HG03139 (cell line): ENCODE measurements at regions not wholly inside any gene's neighbourhood (a gene's known extent, or its start where the extent isn't known, plus 50 kb on each side); places are given as distances from the start of the nearest gene placed in this dataset.
"Not testable (repeated sequence)": the region's sequence is repeated elsewhere in the genome, so short reads cannot be mapped to it uniquely, and the experiment has no call there.

ENCODE experiments used
- ATAC-seq: cut with Tn5 transposase; IDR thresholded peaks from one replicate; pipeline ENCODE4 v1.9.1; 2021; ENCODE audit not compliant: unreplicated experiment

GRCh38 chr10:121131014-121131413, 279.9 kb downstream of the WDR11 start:
- no peak for ATAC-seq

- no peak for ATAC-seq
These were observed 280.5 kb downstream of the WDR11 start for GRCh38 chr10:121131426-121132265.

- no peak for ATAC-seq
These were observed 281.1 kb downstream of the WDR11 start for GRCh38 chr10:121132273-121132672.

- no peak for ATAC-seq
These were observed 282.7 kb downstream of the WDR11 start for GRCh38 chr10:121133901-121134300.

- no peak for ATAC-seq
These were observed 283.5 kb downstream of the WDR11 start for GRCh38 chr10:121134711-121135110.

- no peak for ATAC-seq
These were observed 284.4 kb downstream of the WDR11 start for GRCh38 chr10:121135512-121135911.

- ATAC-seq = no peak
These were observed 286.4 kb downstream of the WDR11 start for GRCh38 chr10:121137533-121137932.

GRCh38 chr10:121138112-121138860, 287.1 kb downstream of the WDR11 start:
- no peak for ATAC-seq

- ATAC-seq = no peak
These were observed 287.8 kb downstream of the WDR11 start for GRCh38 chr10:121138918-121139317.

GRCh38 chr10:121145802-121146395, 294.7 kb downstream of the WDR11 start:
- ATAC-seq = not testable (repeated sequence)

- no peak for ATAC-seq
These were observed 297.8 kb downstream of the WDR11 start for GRCh38 chr10:121148921-121149320.

GRCh38 chr10:121152033-121152432, 300.9 kb downstream of the WDR11 start:
- ATAC-seq = no peak

- no peak for ATAC-seq
These were observed 301.8 kb downstream of the WDR11 start for GRCh38 chr10:121152935-121153334.

GRCh38 chr10:121154310-121154709, 303.1 kb downstream of the WDR11 start:
- ATAC-seq = no peak

- no peak for ATAC-seq
These were observed 303.7 kb downstream of the WDR11 start for GRCh38 chr10:121154846-121155245.

- no peak for ATAC-seq
These were observed 304.7 kb downstream of the WDR11 start for GRCh38 chr10:121155742-121156474.

GRCh38 chr10:121157998-121158397, 306.8 kb downstream of the WDR11 start:
- ATAC-seq = no peak

- no peak for ATAC-seq
These were observed 307.9 kb downstream of the WDR11 start for GRCh38 chr10:121158988-121159579.

GRCh38 chr10:121159670-121160069, 308.5 kb downstream of the WDR11 start:
- no peak for ATAC-seq

GRCh38 chr10:121165276-121165675, 314.1 kb downstream of the WDR11 start:
- no peak for ATAC-seq
